GM10266 (cell line): ENCODE measurements at regions not wholly inside any gene's neighbourhood (a gene's known extent, or its start where the extent isn't known, plus 50 kb on each side); places are given as distances from the start of the nearest gene placed in this dataset.

ENCODE experiments used
- DNase-seq: peaks from one replicate; pipeline ENCODE4 v3.0.0; 2012; ENCODE audit errors: extremely low spot score
- CTCF ChIP-seq: IDR thresholded peaks from 2 replicates; pipeline ENCODE4 v1.5.1; 2012; ENCODE audit warnings: mild to moderate bottlenecking, low read depth; ENCODE audit not compliant: control insufficient read depth, insufficient read depth; ENCODE audit errors: missing control alignments

GRCh38 chr16:79765901-79766394 lies 165.4 kb upstream of the MAF start:
- TF ChIP-seq CTCF: no peak
- DNase-seq: no peak

GRCh38 chr16:79765431-79765830 lies 164.9 kb upstream of the MAF start:
- no peak for DNase-seq
- no peak for TF ChIP-seq CTCF

- no peak for TF ChIP-seq CTCF
- no peak for DNase-seq
Measured at GRCh38 chr16:79764415-79765110, 164.0 kb upstream of the MAF start.

GRCh38 chr16:79762217-79762616 lies 161.7 kb upstream of the MAF start:
- DNase-seq: no peak
- TF ChIP-seq CTCF: no peak

GRCh38 chr16:79758615-79759346 lies 158.2 kb upstream of the MAF start:
- no peak for TF ChIP-seq CTCF
- no peak for DNase-seq

- no peak for TF ChIP-seq CTCF
- DNase-seq: no peak
Measured at GRCh38 chr16:79757968-79758367, 157.4 kb upstream of the MAF start.

- no peak for TF ChIP-seq CTCF
- no peak for DNase-seq
Measured at GRCh38 chr16:79757163-79757562, 156.6 kb upstream of the MAF start.
